Esophagus muscularis mucosa (tissue), 4 donors: ENCODE measurements at regions not wholly inside any gene's neighbourhood (a gene's known extent, or its start where the extent isn't known, plus 50 kb on each side); places are given as distances from the start of the nearest gene placed in this dataset.

ENCODE experiments used
- CTCF ChIP-seq, 3 experiments: fragments of 200-600 bp in 2 of 3; fragments of 450-650 bp in 1 of 3; sonication (generic) in 2 of 3; IDR thresholded peaks; one replicate each; pipeline ENCODE4 v1.5.1; 2017 to 2019; ENCODE audit warnings: antibody characterized with exemption in 3 of 3, mild to moderate bottlenecking in 2 of 3, moderate library complexity in 1 of 3
- EP300 ChIP-seq: sonication (generic); formaldehyde crosslinking; IDR thresholded peaks from one replicate; pipeline ENCODE4 v1.6.1; 2017; ENCODE audit warnings: antibody characterized with exemption
- POLR2A ChIP-seq: fragments of 450-650 bp; IDR thresholded peaks from one replicate; pipeline ENCODE4 v1.6.1; 2017; ENCODE audit warnings: antibody characterized with exemption, moderate library complexity, mild to moderate bottlenecking, low read depth
- POLR2AphosphoS5 ChIP-seq, 2 donors: sonication (generic); formaldehyde crosslinking; IDR thresholded peaks; one replicate each; pipeline ENCODE4 v1.6.1; 2017; ENCODE audit warnings: antibody characterized with exemption in 2 of 2

GRCh38 chr10:9944690-9945089, 1073.0 kb upstream of the CELF2 start:
- TF ChIP-seq CTCF (IDR thresholded peaks at IDR 0.05) (no peak), POLR2A (no peak), EP300 (no peak), POLR2AphosphoS5 (IDR thresholded peaks at IDR 0.05) (no peak)
